Mesothelial cell of epicardium (in vitro differentiated cells): ENCODE measurements at regions not wholly inside any gene's neighbourhood (a gene's known extent, or its start where the extent isn't known, plus 50 kb on each side); places are given as distances from the start of the nearest gene placed in this dataset.
A peak's percentile ranks its signal among the peaks of the same experiment; 100 is the strongest.

ENCODE experiments used
- DNase-seq, 2 experiments: peaks; one replicate each; pipeline ENCODE4 v3.0.0; 2021; ENCODE audit warnings: low spot score in 2 of 2; ENCODE audit not compliant: unreplicated experiment in 2 of 2
- H3K27ac Mint-ChIP-seq: 2 replicates; pipeline ENCODE4 v1.8.0; 2021; ENCODE audit warnings: mixed read lengths
- H3K27me3 Mint-ChIP-seq: 2 replicates; pipeline ENCODE4 v1.8.0; 2021; ENCODE audit warnings: low read depth, mixed read lengths
- H3K36me3 Mint-ChIP-seq: 2 replicates; pipeline ENCODE4 v1.8.0; 2021; ENCODE audit warnings: mixed read lengths
- H3K4me1 Mint-ChIP-seq: 2 replicates; pipeline ENCODE4 v1.8.0; 2021; ENCODE audit warnings: mixed read lengths
- H3K4me3 Mint-ChIP-seq: 2 replicates; pipeline ENCODE4 v1.8.0; 2021; ENCODE audit warnings: mild to moderate bottlenecking, moderate library complexity, mixed read lengths
- H3K9me3 Mint-ChIP-seq: 2 replicates; pipeline ENCODE4 v1.8.0; 2021; ENCODE audit warnings: mixed read lengths
- CTCF ChIP-seq: fragments of 200-600 bp; sonication (generic); IDR thresholded peaks from one replicate; pipeline ENCODE4 v1.5.0; 2021; ENCODE audit warnings: antibody characterized with exemption; ENCODE audit not compliant: unreplicated experiment

- Mint-ChIP-seq H3K36me3 (no peaks in the 10 kb centered on the region), H3K4me3 (no peak overlapping the region), H3K4me1 (peaks cover 53% of the 10 kb centered on the region), H3K27ac (peak overlapping the region; percentile 97), H3K27me3 (no peaks in the 10 kb centered on the region), H3K9me3 (no peaks in the 10 kb centered on the region)
- DNase-seq = no peak
- no peak for TF ChIP-seq CTCF
Measured at GRCh38 chr9:129479631-129480011, 141.3 kb downstream of the C9orf50 start.

- Mint-ChIP-seq H3K4me1 (peaks cover 49% of the 10 kb centered on the region), H3K9me3 (no peaks in the 10 kb centered on the region), H3K4me3 (no peak overlapping the region), H3K27me3 (no peaks in the 10 kb centered on the region), H3K36me3 (no peaks in the 10 kb centered on the region), H3K27ac (peak overlapping the region; percentile 97)
- TF ChIP-seq CTCF = no peak
- no peak for DNase-seq
Measured at GRCh38 chr9:129478961-129479630, 141.8 kb downstream of the C9orf50 start.

- H3K4me1 Mint-ChIP-seq = peaks cover 46% of the 10 kb centered on the region
- no peaks in the 10 kb centered on the region for H3K27me3 Mint-ChIP-seq
- H3K4me3 Mint-ChIP-seq = no peak overlapping the region
Measured at GRCh38 chr9:129478461-129478860, 142.4 kb downstream of the C9orf50 start.

GRCh38 chr9:129476821-129477611 is 143.9 kb downstream of the C9orf50 start:
- H3K9me3 Mint-ChIP-seq = no peaks in the 10 kb centered on the region
- peaks cover 41% of the 10 kb centered on the region for H3K4me1 Mint-ChIP-seq
- no peak for DNase-seq
- no peaks in the 10 kb centered on the region for H3K36me3 Mint-ChIP-seq
- H3K4me3 Mint-ChIP-seq = no peak overlapping the region
- no peaks in the 10 kb centered on the region for H3K27me3 Mint-ChIP-seq
- TF ChIP-seq CTCF = no peak
- H3K27ac Mint-ChIP-seq = peak overlapping the region; percentile 47

More at GRCh38 chr9:129478461-129478860, 142.4 kb downstream of the C9orf50 start:
- H3K36me3 Mint-ChIP-seq = no peaks in the 10 kb centered on the region
- no peaks in the 10 kb centered on the region for H3K9me3 Mint-ChIP-seq
- H3K27ac Mint-ChIP-seq = peak overlapping the region; percentile 97
- DNase-seq = no peak
- TF ChIP-seq CTCF = no peak

GRCh38 chr9:129474740-129475404 is 146.0 kb downstream of the C9orf50 start:
- no peaks in the 10 kb centered on the region for H3K9me3 Mint-ChIP-seq
- DNase-seq = no peak
- no peaks in the 10 kb centered on the region for H3K36me3 Mint-ChIP-seq
- H3K4me3 Mint-ChIP-seq = no peak overlapping the region
- no peak overlapping the region for H3K27ac Mint-ChIP-seq
- peaks cover 24% of the 10 kb centered on the region for H3K4me1 Mint-ChIP-seq
- TF ChIP-seq CTCF = no peak
- no peaks in the 10 kb centered on the region for H3K27me3 Mint-ChIP-seq
